Inflammatory macrophage treated with lipopolysaccharide for 4 hours (primary cell): ENCODE measurements at regions not wholly inside any gene's neighbourhood (a gene's known extent, or its start where the extent isn't known, plus 50 kb on each side); places are given as distances from the start of the nearest gene placed in this dataset.
"Not testable (repeated sequence)": the region's sequence is repeated elsewhere in the genome, so short reads cannot be mapped to it uniquely, and the experiment has no call there.

Source experiments
- DNase-seq: peaks from one replicate; pipeline ENCODE4 v3.0.0-alpha.2; 2020

DNA sequence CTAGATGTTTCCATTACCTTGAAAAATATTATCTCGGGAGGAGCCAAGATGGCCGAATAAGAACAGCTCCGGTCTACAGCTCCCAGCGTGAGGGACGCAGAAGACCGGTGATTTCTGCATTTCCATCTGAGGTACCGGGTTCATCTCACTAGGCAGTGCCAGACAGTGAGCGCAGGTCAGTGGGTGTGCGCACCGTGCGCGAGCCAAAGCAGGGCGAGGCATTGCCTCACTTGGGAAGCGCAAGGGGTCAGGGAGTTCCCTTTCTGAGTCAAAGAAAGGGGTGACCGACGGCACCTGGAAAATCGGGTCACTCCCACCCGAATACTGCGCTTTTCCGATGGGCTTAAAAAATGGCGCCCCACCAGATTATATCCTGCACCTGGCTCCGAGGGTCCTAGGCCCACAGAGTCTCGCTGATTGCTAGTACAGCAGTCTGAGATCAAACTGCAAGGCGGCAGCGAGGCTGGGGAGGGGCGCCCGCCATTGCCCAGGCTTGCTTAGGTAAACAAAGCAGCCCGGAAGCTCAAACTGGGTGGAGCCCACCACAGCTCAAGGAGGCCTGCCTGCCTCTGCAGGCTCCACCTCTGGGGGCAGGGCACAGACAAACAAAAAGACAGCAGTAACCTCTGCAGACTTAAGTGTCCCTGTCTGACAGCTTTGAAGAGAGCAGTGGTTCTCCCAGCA lies 367.8 kb downstream of the NR2F1-AS1 start:
- not testable (repeated sequence) for DNase-seq

GRCh38 chr5:93209476-93209875 lies 371.5 kb downstream of the NR2F1-AS1 start:
- DNase-seq = no peak

- no peak for DNase-seq
Measured at GRCh38 chr5:93208141-93208751, 372.8 kb downstream of the NR2F1-AS1 start.

GRCh38 chr5:93206203-93206602 lies 374.8 kb downstream of the NR2F1-AS1 start:
- DNase-seq = no peak

GRCh38 chr5:93201061-93201460 lies 380.0 kb downstream of the NR2F1-AS1 start:
- no peak for DNase-seq

DNA sequence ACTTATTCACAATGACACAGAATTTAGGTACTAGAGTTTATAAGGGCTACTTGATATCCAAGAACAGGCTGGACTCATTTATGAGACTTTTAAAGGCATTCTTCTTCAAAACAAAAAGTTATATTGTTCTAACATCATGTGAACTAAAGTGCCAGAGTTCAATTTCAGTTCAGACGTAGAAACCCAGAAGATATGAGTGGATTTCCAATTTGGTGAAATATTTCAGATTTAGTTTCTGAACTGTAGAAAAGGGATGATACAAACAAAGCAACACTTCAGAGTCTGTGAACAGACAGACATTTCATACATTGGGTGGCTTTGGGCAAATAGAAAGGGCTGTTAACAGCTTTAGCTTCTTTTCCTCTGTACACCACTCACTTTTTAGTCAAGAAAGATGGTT lies 384.0 kb downstream of the NR2F1-AS1 start:
- DNase-seq = no peak

GRCh38 chr5:93193431-93194347 lies 387.3 kb downstream of the NR2F1-AS1 start:
- no peak for DNase-seq

GRCh38 chr5:93192683-93193082 lies 388.3 kb downstream of the NR2F1-AS1 start:
- DNase-seq = no peak

GRCh38 chr5:93192087-93192486 lies 388.9 kb downstream of the NR2F1-AS1 start:
- DNase-seq = no peak

- DNase-seq = no peak
Measured at GRCh38 chr5:93191035-93191817, 389.8 kb downstream of the NR2F1-AS1 start.

DNA sequence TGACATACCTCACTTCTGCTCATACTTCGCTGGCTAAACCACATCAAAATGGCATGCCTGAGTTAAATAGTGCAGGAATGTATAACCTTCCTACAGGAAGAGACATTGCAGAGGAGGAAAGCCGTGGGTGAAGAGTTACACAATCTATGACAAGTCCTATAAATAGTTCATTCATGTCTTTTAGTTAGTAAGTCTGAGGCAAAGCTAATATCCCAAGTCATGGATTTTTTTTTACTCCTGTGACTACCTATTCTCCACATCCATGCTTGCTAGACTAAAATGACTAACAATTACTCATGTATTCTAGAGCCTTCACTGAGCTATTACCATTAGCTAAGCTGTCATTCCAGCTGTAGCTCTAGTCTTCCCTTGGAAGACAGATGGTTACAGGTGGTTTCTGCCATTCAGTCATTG lies 391.3 kb downstream of the NR2F1-AS1 start:
- DNase-seq = no peak

DNA sequence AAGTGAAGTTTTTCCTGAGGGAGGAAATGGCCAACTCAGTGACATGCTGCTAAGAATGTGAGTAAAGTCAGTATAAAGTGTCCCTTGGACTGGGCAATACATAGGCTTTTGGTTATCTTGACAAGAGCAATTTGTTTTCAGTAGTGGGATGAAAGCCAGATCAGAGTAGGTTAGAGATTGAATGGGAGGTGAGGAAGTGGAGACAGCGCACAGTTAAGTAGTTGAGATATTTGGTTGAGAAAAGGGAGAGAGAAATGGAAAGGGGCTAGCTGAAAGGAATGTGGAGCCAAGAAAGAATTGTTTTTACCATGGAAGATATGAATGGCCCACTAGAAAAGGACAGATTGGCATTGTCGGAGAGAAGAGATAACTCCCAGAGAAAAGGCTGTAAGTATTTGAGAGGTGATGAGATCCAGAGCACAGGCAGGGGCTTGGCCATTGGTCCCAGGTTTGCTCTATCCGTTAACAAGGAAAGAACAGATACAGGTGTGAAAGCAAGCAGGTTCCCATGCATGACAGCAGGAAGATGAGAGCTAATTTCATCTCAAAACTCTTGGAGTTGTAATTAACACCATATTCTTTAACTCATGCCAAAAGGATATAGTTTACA lies 392.0 kb downstream of the NR2F1-AS1 start:
- no peak for DNase-seq

DNA sequence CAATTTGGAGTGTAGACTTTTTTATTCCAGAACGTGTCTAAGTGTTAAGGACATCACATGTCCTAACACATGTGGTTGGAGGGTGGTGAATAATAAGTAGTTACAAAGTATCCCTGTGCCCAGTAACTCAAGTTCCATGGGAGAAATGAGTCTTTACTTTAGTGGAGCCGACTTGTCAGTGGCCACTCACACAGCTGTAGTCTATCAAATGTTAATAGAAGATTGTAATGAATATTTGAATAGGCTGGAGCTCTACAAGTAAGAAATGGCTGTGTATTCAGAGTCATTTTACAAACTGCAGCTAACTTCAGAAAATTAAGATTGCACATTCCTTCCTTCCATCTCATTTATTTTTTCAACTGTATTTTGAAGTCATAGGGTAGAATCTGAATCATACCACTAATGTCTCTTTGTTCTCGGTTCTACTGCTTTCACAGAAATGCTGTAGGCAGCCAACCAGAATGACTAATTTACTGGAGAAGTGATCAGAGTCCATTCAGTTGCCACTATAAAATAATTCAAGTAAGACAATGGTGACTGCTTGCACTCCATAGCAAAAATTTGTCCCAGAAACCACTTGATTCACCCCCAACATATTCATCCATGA lies 394.8 kb downstream of the NR2F1-AS1 start:
- no peak for DNase-seq

DNA sequence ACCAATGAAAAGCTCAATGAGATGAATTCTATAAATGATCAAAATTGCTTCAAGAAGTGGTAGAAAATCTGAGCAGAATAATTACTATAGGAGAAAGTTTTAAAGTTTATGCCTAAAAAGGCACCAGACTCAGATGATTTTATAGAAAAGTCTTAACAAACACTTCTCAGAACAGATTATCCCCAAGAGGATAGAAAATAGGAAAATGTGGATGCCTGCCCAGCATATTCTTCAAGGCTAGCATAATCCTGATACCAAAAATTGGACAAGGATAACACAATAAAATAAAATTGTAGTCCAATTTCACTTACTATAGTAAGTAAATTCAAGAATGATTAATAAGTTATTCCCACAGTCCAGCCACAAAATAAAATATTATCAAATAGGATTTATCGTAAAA lies 397.0 kb downstream of the NR2F1-AS1 start:
- DNase-seq = no peak

- DNase-seq = no peak
Measured at GRCh38 chr5:93179466-93179865, 401.6 kb downstream of the NR2F1-AS1 start.

DNA sequence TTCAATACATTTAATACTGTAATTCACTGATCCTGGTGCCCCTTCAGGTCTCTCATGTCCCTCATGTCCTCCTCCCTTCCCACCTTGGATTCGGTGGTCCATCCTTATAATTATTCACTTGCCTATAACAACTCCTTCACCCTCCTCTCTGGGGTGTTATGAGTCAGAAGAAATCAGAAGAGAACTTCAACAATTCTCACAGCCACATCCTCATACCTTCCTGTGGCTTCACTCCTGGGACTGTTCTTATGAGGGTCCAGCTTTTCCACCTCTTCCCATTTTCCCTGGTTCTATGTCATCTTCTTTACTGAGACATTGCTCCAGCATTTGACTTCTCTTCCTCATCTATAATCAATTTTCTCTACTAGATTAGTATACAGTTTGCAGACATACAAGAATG lies 406.1 kb downstream of the NR2F1-AS1 start:
- DNase-seq = no peak

DNA sequence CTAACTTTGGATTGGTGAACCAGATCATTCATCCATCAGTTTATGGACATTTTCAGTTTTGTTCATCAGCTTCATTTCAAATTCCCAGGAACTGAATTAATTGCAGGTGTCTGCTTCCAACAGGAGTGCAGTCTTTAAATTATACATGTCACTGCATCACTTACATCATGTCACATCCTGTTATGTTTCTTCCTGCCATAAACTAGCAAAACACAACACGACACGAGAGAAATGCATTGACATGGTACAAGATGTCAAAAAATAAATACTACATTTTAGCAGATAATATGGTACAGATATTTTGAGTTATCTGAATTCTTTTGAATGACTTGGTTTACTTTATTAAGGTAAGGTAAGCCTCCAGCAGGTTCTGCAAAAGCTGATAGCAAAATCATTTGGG lies 415.5 kb downstream of the NR2F1-AS1 start:
- DNase-seq = no peak

DNA sequence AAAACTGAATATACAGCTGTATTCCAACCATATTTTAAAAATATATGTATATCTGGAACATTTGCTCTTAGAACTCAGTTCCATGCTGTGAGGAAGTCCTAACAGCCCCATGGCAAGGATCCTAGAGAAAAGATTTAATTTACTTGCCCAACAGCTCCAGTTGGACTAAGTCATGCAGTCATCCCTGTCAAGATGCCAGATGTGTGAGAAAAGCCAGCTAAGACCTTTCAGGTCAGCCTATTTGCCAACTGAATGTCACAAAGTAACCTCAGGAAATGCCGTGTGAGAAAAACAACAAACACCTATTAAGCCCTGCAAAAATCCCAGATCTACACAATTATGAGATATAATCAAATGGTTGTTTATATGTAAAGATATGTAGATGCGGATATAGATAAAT lies 416.3 kb downstream of the NR2F1-AS1 start:
- no peak for DNase-seq

DNA sequence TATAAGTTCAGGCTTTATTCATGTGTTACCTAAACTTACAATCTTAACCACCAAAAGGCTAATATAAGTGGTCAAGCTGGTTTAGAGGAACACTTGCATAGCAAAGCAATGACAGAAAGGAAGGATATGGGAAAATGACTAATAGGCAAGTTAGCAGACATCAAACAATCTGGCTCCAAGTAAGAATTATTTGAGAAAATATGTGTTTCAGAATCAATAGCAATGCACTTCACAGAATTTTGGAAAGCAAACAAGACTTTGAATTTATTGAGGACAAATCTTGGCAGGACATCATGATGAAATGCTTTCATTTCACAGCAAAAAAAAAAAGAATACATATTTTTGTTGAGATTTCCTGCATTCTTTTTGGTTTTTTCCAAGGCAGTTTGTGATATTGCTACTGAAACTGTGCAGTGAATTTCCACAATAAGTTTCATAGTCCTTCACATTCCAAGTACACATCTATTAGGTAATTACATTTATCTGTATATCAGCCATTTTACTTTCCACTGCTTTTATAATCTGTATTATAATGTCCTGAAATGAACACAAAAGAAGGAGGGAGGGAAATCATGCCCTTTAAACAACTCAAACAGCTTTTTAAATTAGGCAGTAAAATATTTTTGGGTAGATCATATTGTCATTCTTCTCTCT lies 417.9 kb downstream of the NR2F1-AS1 start:
- no peak for DNase-seq

GRCh38 chr5:93161661-93162654 lies 419.1 kb downstream of the NR2F1-AS1 start:
- no peak for DNase-seq
